Hepatocyte (in vitro differentiated cells): ENCODE measurements at regions not wholly inside any gene's neighbourhood (a gene's known extent, or its start where the extent isn't known, plus 50 kb on each side); places are given as distances from the start of the nearest gene placed in this dataset.

Source experiments
- CTCF ChIP-seq: fragments of 200-600 bp; sonication (generic); IDR thresholded peaks from 2 replicates; pipeline ENCODE4 v1.5.1; 2016; ENCODE audit warnings: antibody characterized with exemption, mild to moderate bottlenecking; ENCODE audit not compliant: poor library complexity
- EZH2phosphoT487 ChIP-seq: fragments of 200-600 bp; sonication (generic); IDR thresholded peaks from one replicate; pipeline ENCODE4 v1.6.1; 2018; ENCODE audit warnings: antibody characterized with exemption, mild to moderate bottlenecking, low read depth, moderate library complexity; ENCODE audit not compliant: unreplicated experiment, severe bottlenecking

- TF ChIP-seq CTCF, result no peak
- TF ChIP-seq EZH2phosphoT487, result no peak
Observed at GRCh38 chr2:8607606-8608005, 74.2 kb upstream of the ID2 start.
